Neural cell (in vitro differentiated cells): ENCODE measurements at regions not wholly inside any gene's neighbourhood (a gene's known extent, or its start where the extent isn't known, plus 50 kb on each side); places are given as distances from the start of the nearest gene placed in this dataset.

Source experiments
- H2AFZ ChIP-seq: fragments of 200-600, 300-800 bp; sonication (generic), shearing (Covaris generic); 2 replicates; pipeline ENCODE4 v1.6.0; 2014; ENCODE audit warnings: low read depth, mild to moderate bottlenecking, antibody characterized with exemption, low read length, moderate library complexity
- H3F3A ChIP-seq: fragments of 200-600 bp; shearing (Covaris generic); 2 replicates; pipeline ENCODE4 v1.6.1; 2016; ENCODE audit warnings: mild to moderate bottlenecking, moderate library complexity, mixed read lengths, antibody characterized with exemption, low read length; ENCODE audit not compliant: insufficient read depth, poor library complexity, severe bottlenecking
- H3K27ac ChIP-seq: fragments of 200-600, 300-800 bp; sonication (generic), shearing (Covaris generic); 2 replicates; pipeline ENCODE4 v1.5.1; 2014; ENCODE audit warnings: mild to moderate bottlenecking, low read length, moderate library complexity
- H3K27me3 ChIP-seq: fragments of 300-800, 200-600 bp; sonication (generic), shearing (Covaris generic); 2 replicates; pipeline ENCODE4 v1.6.0; 2014; ENCODE audit warnings: mild to moderate bottlenecking, low read depth, low read length, moderate library complexity; ENCODE audit not compliant: insufficient read depth
- H3K36me3 ChIP-seq: fragments of 300-800, 200-600 bp; sonication (generic), shearing (Covaris generic); 2 replicates; pipeline ENCODE4 v1.5.1; 2014; ENCODE audit warnings: mild to moderate bottlenecking, antibody characterized with exemption, low read length, moderate library complexity; ENCODE audit not compliant: insufficient read depth
- H3K4me2 ChIP-seq: fragments of 300-800, 200-600 bp; sonication (generic), shearing (Covaris generic); 2 replicates; pipeline ENCODE4 v1.6.0; 2014; ENCODE audit warnings: mild to moderate bottlenecking, low read length
- H3K4me3 ChIP-seq: fragments of 300-800, 200-600 bp; sonication (generic), shearing (Covaris generic); 2 replicates; pipeline ENCODE4 v1.5.1; 2014; ENCODE audit warnings: mild to moderate bottlenecking, low read length, moderate library complexity
- H3K79me2 ChIP-seq: fragments of 200-600 bp; shearing (Covaris generic); replicated peaks from 2 replicates; pipeline ENCODE4 v1.6.0; 2014; ENCODE audit warnings: mild to moderate bottlenecking, low read length, moderate library complexity; ENCODE audit not compliant: insufficient read depth
- H3K9ac ChIP-seq: fragments of 300-800, 200-600 bp; sonication (generic), shearing (Covaris generic); 2 replicates; pipeline ENCODE4 v1.6.1; 2016; ENCODE audit warnings: mild to moderate bottlenecking, low read length, mixed read lengths
- H3K9me2 ChIP-seq: fragments of 200-600 bp; shearing (Covaris generic); 2 replicates; pipeline ENCODE4 v1.6.1; 2016; ENCODE audit warnings: mild to moderate bottlenecking, low read length, mixed read lengths; ENCODE audit not compliant: insufficient read depth
- H3K9me3 ChIP-seq: fragments of 200-600, 300-800 bp; sonication (generic), shearing (Covaris generic); 2 replicates; pipeline ENCODE4 v1.6.1; 2016; ENCODE audit warnings: mild to moderate bottlenecking, mixed run types, low read length, moderate library complexity, mixed read lengths
- H4K20me1 ChIP-seq: fragments of 200-600 bp; shearing (Covaris generic); 2 replicates; pipeline ENCODE4 v1.6.1; 2016; ENCODE audit warnings: mild to moderate bottlenecking, mixed run types; ENCODE audit not compliant: insufficient read depth
- EP300 ChIP-seq: fragments of 450-650 bp; conservative IDR thresholded peaks from 2 replicates; pipeline ENCODE4 v1.6.1; 2014; ENCODE audit warnings: antibody characterized with exemption, mild to moderate bottlenecking, moderate library complexity; ENCODE audit not compliant: poor library complexity, severe bottlenecking
- EZH2 ChIP-seq: fragments of 200-600, 300-800 bp; shearing (Covaris generic), sonication (generic); IDR thresholded peaks from 2 replicates; pipeline ENCODE4 v1.6.1; 2014; ENCODE audit warnings: antibody characterized with exemption, low read length, borderline replicate concordance, mild to moderate bottlenecking; ENCODE audit not compliant: insufficient read depth, poor library complexity, severe bottlenecking
- MXI1 ChIP-seq: fragments of 450-650 bp; conservative IDR thresholded peaks from 2 replicates; pipeline ENCODE4 v1.6.1; 2014; ENCODE audit warnings: antibody characterized with exemption, mild to moderate bottlenecking; ENCODE audit not compliant: poor library complexity, severe bottlenecking
- POLR2AphosphoS5 ChIP-seq: IDR thresholded peaks from 2 replicates; pipeline ENCODE4 v1.6.1; 2012
- RAD21 ChIP-seq: fragments of 450-650 bp; conservative IDR thresholded peaks from 2 replicates; pipeline ENCODE4 v1.6.1; 2014; ENCODE audit warnings: antibody characterized with exemption, mild to moderate bottlenecking, moderate library complexity
- REST ChIP-seq: IDR thresholded peaks from 2 replicates; pipeline ENCODE4 v1.6.1; 2012; ENCODE audit warnings: borderline replicate concordance
- SMC3 ChIP-seq: fragments of 450-650 bp; conservative IDR thresholded peaks from 2 replicates; pipeline ENCODE4 v1.6.1; 2014; ENCODE audit warnings: antibody characterized with exemption, mild to moderate bottlenecking, moderate library complexity; ENCODE audit not compliant: poor library complexity
- TAF1 ChIP-seq: IDR thresholded peaks from 2 replicates; pipeline ENCODE4 v1.6.1; 2012; ENCODE audit warnings: low read depth
- TF ChIP-seq, protein P1 (sequence below): fragments of 450-650 bp; IDR thresholded peaks from 2 replicates; pipeline ENCODE4 v1.5.1; 2014; ENCODE audit warnings: antibody characterized with exemption, mild to moderate bottlenecking, moderate library complexity; ENCODE audit not compliant: poor library complexity, severe bottlenecking

DNA sequence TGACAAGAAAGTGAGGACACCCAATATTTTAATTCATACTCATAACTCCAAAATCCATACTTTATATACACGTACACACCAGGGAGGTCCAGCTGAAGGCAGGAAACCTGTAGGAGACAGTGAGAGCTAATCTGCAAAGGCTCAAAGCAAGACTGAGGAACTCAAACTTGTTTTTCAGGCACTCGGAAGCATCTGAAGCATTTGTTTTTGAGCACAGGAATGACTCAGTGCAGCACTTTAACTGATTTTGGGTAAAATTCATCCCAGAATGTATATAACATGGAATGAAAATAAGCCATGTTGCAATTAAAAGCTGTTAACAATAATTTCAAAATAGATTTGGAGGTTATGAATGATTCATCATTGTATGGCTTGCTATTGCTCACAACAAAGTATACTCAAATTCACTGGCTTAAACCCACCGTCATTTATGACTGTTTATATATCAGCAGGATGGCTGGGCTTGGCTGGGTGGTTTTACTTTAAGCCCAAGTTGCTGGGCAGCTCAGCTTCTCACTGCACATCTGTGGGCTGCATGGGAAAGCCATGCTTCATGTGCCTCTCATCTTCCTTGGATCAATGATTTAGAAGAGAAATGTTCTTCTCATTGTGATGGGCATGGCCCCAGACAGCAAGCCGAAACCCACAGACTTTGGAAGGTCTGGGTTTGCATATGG is 177.0 kb downstream of the RFC3 start:
- Histone ChIP-seq H2AFZ (no peak overlapping the region), H3K36me3 (no peaks in the 10 kb centered on the region), H3K9ac (no peak overlapping the region), H4K20me1 (no peaks in the 10 kb centered on the region), H3F3A (no peaks in the 10 kb centered on the region), H3K4me2 (no peak overlapping the region), H3K27me3 (no peaks in the 10 kb centered on the region), H3K4me3 (no peak overlapping the region), H3K27ac (no peak overlapping the region), H3K79me2 (no peaks in the 10 kb centered on the region), H3K9me3 (no peaks in the 10 kb centered on the region), H3K9me2 (no peaks in the 10 kb centered on the region)
- no peak for TF ChIP-seq SMC3
- TF ChIP-seq RAD21 = no peak
- no peak for TF ChIP-seq TAF1
- no peak for TF ChIP-seq MXI1
- TF ChIP-seq POLR2AphosphoS5 = no peak
- TF ChIP-seq EZH2 = no peak
- no peak for TF ChIP-seq EP300
- TF ChIP-seq, protein P1, sequence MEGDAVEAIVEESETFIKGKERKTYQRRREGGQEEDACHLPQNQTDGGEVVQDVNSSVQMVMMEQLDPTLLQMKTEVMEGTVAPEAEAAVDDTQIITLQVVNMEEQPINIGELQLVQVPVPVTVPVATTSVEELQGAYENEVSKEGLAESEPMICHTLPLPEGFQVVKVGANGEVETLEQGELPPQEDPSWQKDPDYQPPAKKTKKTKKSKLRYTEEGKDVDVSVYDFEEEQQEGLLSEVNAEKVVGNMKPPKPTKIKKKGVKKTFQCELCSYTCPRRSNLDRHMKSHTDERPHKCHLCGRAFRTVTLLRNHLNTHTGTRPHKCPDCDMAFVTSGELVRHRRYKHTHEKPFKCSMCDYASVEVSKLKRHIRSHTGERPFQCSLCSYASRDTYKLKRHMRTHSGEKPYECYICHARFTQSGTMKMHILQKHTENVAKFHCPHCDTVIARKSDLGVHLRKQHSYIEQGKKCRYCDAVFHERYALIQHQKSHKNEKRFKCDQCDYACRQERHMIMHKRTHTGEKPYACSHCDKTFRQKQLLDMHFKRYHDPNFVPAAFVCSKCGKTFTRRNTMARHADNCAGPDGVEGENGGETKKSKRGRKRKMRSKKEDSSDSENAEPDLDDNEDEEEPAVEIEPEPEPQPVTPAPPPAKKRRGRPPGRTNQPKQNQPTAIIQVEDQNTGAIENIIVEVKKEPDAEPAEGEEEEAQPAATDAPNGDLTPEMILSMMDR = no peak
- TF ChIP-seq REST = no peak

DNA sequence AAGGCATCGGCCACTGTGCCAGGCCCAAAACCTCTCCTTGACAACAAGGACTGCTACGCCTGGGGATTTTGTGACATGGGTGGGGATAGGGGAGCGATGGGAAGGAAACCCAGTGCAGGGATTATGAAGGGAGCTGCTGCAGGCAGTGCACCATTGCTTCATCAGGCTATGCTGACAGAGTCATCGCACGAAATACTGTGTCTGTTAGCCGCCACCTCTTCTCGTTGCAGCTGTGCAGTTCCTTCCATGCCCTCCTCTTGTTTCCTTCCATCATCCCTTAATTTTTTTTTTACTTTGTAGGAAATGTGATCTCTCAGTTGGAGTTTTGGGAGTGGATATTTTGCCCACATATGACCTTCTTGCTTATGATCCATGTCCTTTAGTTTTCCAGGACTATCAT is 178.7 kb downstream of the RFC3 start:
- H3K27ac ChIP-seq = no peak overlapping the region
- no peak overlapping the region for H3K9ac ChIP-seq
- H3K36me3 ChIP-seq = no peaks in the 10 kb centered on the region
- TF ChIP-seq REST = no peak
- no peak for TF ChIP-seq RAD21
- TF ChIP-seq EP300 = no peak
- H2AFZ ChIP-seq = no peak overlapping the region
- no peaks in the 10 kb centered on the region for H3K9me3 ChIP-seq
- no peaks in the 10 kb centered on the region for H3F3A ChIP-seq
- no peak overlapping the region for H3K4me3 ChIP-seq
- no peaks in the 10 kb centered on the region for H3K9me2 ChIP-seq
- no peaks in the 10 kb centered on the region for H4K20me1 ChIP-seq
- H3K27me3 ChIP-seq = no peaks in the 10 kb centered on the region
- H3K4me2 ChIP-seq = no peak overlapping the region
- H3K79me2 ChIP-seq = no peaks in the 10 kb centered on the region
